ENCODE measurements at regions not wholly inside any gene's neighbourhood (a gene's known extent, or its start where the extent isn't known, plus 50 kb on each side); places are given as distances from the start of the nearest gene placed in this dataset.
"Not testable (repeated sequence)": the region's sequence is repeated elsewhere in the genome, so short reads cannot be mapped to it uniquely, and the experiment has no call there.

DNA sequence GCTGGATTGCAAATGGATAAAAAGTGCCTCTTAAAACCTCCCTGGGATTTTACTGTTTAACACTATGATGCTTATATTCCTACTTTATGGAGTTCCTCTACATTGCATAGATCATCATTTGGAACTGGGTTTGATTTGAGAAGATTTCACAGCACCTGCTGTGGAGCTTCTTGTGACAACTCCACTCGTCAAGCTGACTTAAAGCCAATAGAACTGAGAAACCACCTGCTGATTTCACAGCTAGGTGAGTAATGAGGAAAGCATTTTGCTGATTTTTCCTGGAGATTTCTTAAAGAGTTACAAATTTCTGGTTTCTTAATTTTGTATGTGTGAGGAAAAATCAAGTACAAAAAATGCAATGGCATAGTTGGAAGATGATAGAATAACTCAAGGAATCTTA is 739.1 kb upstream of the LRRTM1 start:
- DNase-seq (ENCODE audit: low read depth) = no peak

DNA sequence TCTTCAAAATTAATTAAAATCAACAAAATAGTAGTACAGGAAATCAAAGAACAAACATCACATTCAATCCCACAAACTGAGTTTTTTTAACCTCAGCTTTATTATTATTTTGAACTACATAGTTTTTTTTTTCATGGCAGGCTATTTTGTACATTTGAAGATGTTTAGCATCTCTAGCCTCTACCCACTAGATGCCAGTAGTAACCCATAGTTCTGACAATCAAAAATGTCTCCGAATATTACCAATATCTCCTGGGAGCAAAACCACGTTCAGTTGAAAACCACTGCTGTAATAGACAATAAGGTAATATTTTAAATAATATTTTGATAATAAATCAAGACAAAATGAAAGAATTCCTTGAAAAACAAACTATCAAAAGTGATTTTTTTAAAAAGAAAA is 702.6 kb upstream of the LRRTM1 start:
- no peak for DNase-seq (ENCODE audit: low read depth)

DNA sequence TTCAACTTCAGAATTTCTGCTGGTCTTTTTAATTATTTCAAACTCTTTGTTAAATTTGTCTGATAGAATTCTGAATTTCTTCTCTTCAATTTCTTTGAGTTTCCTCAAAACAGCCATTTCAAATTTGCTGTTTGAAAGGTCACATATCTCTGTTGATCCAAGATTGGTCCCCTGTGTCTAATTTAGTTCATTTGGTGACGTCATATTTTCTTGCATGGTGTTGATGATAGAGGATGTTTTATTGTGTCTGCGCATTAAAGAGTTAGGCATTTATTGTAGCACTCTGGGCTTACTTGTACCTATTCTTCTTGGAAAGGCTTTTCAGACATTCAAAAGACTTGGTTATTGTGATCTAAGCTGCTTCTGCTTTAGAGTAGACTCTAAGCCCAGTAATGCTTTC is 698.4 kb upstream of the LRRTM1 start:
- DNase-seq (ENCODE audit: low read depth) = no peak

DNA sequence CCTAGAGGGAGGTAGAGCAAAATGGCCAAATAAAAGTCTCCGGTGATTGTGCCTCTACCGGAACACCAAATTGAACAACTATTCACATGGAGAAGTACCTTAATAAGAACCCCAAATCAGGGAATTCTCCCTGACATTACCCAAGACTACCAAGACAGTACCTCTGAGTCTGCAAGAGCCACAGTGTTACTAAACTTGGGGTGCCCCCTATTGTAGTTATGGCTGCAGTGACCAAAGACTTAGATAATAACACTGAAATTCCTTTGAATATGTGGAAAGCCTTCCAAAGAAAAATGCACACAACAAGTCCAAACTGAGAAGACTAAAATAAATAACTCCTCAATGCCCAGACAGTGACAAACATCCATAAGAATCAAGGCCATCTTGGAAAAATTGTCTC is 682.9 kb upstream of the LRRTM1 start:
- no peak for DNase-seq (ENCODE audit: low read depth)

DNA sequence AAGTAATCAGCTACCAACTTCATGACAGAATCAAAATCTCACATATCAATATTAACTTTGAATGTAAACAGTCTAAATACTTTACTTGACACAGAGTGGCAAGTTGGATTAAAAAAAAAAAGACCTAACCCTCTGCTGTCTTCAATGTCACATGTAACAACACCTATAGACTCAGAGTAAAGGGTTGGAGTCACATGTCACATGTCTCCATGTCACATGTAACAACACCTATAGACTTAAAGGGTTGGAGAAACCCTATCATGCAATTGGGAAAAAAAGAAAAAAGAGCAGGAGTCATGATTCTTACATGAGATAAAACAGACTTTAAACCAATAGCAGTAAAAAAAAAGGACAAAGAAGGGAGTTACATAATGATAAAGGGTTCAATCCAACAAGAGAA is 665.3 kb upstream of the LRRTM1 start:
- DNase-seq (ENCODE audit: low read depth) = no peak

DNA sequence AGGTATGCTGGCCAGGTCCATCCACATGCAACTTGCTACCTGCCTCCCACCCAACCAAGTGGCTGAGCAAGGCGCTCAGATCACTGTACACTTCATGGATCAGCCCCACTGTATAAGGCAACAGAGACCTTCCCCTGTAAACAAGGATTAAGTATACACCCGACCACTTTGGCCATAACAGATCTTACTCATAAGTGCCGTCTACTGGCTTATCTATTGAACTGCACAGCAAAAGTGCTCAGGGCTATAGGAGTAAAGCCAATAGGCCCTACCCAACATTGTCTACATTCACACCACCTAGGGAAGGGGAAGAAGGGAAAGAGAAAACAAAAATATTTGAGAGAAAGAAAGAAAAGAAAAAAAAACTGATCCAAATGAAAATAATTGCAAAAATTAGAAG is 663.9 kb upstream of the LRRTM1 start:
- DNase-seq (ENCODE audit: low read depth) = no peak

DNA sequence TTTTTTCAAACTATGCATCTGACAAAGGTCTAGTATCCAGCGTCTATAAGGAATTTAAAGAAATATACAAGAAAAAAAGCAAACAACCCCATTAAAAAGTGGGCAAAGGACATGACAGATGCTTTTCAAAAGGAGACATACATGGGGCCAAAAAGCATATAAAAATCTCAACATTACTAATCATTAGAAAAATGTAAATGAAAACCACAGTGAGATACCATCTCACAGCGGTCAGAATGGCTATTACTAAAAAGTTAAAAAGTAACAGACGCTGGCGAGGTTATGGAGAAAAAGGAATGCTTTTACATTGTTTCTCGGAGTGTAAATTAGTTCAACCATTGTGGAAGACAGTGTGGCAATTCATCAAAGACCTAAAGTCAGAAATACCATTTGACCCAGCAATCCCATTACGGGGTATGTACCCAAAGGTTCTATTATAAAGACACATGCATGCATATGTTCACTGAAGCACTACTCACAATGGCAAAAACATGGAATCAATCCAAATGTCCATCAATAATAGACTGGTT is 643.1 kb upstream of the LRRTM1 start:
- no peak for DNase-seq (ENCODE audit: low read depth)

DNA sequence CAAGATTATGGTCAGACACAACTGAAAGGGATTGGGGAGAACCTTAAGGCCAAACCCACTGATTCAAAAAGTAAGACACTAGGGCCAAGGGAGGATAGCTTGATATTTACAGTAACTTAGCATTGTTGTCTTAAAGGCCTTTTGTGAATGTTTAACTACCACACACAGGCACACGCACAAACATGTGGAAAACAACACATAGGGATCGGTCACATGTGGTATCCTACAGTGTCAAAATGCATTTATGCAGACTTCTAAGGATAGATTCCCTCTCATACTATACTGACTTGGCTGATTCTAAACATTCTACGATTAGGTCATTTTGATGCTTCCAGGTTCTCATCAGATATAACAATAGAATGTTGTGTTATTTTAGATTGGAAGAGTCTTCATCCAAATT is 638.9 kb upstream of the LRRTM1 start:
- DNase-seq (ENCODE audit: low read depth) = no peak

DNA sequence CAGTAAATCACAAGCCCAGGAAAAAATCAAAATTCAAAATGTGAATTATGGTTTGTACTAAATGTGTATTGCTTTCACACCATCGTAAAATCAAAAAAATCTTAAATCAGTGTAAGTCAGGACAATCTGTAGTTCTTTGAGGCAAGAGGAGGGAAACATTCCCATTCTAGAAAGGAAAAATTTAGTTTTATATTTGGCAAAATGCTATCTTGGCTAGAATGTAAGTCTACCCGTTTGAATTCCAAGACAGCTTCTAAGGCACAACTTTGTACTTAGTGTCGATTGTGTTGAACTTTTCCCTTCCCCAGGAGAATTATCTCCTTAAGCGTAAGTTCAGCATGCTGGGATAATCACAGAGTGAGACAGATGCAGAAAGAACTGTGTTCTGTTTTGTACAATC is 638.2 kb upstream of the LRRTM1 start:
- no peak for DNase-seq (ENCODE audit: low read depth)

DNA sequence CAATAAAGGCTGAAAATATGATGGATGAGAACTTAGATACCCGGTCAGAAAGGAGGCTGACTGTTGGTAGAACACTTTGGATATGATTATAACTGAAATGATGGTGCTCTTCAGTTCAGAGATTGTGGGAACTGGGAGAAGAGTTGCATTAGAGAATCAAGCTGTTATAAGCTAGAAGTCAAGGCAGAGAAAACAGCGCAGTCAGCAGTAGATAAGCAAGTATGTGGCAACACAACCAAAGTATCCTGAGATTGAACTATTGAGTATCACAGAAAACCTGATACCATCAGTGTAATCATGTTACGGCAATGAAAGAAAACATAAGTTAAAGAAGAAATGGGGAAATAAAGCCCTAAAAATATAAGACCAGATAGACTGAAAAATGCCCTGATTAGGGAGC is 633.9 kb upstream of the LRRTM1 start:
- DNase-seq (ENCODE audit: low read depth) = no peak

DNA sequence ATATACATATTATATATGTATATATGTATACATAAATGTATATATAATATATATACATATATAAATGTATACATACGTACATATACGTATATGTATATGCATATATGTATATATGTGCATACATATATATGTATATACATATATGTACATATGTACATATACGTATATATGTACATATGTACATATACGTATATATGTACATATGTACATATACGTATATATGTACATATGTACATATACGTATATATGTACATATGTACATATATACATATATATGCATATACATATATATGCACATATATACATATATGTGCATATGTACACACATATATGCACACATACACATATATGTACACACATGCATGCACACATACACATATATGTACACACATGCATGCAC is 627.3 kb upstream of the LRRTM1 start:
- DNase-seq (ENCODE audit: low read depth) = not testable (repeated sequence)

DNA sequence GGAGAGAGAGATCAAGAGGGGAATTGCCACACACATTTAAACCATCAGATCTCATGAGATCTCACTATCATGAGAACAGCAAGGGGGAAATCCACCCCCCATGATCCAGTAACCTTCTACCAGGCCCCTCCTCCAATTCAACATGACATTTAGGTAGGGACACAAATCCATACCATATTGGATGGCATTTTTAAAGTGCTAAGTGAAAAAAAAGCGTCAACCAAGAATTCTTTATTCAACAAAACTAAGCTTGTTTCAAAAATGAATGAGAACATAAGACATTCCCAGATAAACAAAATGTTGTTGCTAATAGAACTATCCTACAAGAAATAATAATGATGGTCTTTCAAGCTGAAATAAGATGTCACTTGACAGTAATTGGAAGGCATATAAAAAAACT is 626.2 kb upstream of the LRRTM1 start:
- no peak for DNase-seq (ENCODE audit: low read depth)

DNA sequence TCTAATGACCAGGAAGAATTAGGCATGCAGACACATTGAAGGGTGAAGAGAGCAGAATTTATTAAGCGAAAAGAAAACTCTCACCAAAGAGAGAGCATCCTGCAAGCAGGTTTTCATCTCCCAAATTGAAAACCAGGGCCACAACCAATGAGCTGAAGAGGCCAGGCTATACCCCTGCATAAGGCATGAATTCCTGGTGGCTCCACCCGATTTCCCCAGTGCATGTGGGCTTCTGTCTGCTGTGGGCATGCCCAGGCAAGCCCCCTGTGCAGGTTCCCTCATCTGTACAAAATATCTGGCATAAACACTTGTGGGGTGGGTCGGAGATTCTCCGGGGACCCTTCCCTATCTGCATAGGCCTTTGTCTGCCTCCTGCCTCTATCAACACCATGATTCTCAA is 621.6 kb upstream of the LRRTM1 start:
- DNase-seq (ENCODE audit: low read depth) = no peak

DNA sequence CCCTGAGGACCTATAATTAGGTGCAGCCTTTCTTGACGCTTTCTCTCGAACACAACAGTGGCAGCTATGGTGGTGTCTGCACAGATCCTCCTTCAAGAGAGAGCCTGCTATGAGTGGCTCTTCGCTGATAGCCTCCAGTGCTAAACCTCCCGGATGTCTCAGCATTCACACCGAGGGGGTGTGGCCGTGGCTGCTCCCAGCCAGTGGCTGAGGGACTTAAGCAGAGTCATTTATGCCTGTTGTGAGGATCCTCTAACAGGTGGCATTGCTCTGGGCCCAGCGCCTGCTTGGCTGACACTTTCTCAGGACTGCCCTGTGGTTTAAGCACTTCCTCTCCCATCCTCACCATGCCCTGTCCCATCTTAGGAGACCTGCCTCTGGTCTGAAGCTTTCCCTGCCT is 592.0 kb upstream of the LRRTM1 start:
- no peak for DNase-seq (ENCODE audit: low read depth)

DNA sequence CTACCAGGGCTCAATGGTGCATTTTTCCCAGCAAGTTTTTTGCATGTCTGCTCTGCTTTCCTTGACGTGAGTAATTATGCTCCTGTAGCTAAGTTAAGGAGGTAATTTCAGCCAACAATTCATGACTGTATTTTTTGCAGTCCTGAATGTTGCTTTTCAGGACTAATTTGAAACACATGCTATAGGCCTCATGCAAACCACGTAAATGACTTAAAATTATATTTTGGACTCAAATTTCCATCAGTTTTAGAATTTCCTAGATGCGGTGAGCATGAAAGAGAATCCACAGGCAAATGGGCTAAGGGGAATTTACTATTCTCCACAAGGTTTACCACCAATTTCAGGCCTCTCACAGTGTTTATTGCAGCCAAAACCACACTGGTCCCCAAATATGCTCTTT is 589.9 kb upstream of the LRRTM1 start:
- DNase-seq (ENCODE audit: low read depth) = no peak

DNA sequence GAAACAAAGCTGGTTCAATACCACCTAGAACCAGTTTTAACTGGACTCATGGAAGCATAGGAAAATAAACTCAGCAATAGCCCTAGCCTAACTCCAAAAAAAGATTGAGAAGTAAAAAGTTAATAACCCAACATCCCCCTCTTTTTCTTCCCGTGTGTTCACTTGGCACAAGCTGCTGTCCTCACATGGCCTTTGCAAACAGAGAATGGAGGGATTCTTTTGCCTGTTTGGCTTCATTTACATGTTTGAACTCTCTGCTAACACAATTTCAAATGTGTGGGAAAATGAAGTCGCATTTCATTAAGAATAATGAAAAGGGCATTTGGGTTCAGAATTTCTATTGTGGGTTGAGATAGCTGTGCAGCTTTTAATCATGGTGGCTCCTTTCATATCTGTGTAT is 589.2 kb upstream of the LRRTM1 start:
- no peak for DNase-seq (ENCODE audit: low read depth)

DNA sequence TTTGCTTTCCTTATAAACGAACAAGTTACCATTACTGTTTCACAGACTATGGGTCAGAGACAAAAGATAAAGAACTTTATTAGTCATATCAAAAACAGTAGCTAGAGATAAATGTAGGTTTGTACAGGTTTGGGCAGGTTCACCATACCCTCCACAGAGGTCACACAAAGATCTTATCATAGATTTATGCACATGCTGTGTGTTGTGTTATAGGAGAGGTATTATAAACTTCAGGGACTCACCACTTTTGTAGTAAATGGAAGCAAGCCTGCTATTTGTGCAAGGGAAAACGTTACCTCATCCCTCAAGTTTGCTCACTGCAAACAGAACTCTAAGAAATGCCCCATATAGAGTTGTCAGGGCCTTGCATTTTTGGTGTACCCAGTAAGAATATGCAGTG is 584.5 kb upstream of the LRRTM1 start:
- no peak for DNase-seq (ENCODE audit: low read depth)

DNA sequence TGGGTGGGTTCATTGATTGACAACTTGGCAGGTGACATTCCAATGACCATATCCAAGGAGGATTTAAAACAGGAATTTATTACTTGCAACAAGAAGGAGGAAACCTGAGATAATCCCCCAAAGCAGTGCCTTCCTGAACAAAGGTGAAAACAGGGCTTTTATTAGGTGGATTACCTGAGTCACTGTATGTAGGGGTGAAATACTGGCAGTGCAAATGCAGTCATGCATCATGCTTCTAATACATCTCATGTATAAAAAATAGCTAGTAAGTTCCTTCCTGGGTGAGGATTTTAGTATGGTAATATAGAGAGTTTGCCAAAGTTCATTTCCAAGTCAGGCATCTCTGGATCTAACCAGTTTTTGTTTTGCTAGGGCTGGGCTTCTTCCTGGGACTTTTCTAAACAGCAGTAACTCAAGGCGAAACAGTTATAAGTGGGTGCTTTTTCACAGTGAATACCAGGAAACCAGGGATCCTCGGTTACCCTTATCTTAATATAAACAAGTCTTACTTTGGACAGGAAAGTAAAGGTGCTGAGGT is 583.4 kb upstream of the LRRTM1 start:
- no peak for DNase-seq (ENCODE audit: low read depth)

DNA sequence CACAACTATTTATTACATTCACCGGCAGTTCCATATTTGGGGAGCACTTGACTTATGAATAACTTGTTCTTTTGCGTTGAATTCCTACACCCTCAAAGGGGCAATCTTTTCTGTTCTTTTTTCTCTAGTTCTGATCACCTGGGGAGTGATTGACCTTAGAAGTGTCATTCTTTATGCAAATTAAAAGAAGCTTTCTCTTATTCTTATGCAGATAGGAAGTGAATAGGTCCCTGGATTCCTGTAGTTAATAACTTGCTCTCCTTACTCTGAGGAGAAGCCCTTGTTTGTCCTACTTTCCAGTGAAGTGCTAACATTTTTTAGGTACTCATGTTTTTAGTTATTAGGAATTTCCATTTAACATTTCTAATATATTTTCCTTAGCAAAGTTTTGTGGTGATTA is 569.8 kb upstream of the LRRTM1 start:
- no peak for DNase-seq (ENCODE audit: low read depth)

DNA sequence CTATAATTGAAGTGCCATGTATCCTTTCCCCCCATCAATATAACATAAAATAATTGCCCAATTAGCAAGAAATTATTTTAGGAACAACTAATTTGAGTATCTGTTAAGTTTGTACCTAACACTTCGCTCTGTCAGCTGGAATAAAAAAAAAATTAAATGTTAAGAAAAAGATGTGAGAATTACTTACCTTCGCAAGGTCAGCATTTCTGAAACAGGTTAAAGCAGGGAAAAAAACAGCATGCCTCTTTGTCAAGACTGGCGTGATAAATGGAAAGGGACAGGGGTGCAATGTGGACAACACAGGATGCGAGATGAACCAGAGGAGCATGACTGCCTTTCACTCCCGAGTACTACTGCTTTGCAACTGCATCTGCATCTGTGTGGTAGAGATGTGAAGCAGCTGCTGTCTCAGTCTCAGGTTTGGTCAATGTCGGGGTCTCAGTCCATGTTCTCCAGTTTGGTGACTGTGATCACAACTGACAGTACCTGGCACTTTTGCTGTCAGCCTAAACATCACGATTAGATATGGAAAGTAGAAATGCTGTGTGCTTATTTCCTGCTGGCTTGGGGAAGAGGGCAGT is 565.4 kb upstream of the LRRTM1 start:
- DNase-seq (ENCODE audit: low read depth) = no peak

DNA sequence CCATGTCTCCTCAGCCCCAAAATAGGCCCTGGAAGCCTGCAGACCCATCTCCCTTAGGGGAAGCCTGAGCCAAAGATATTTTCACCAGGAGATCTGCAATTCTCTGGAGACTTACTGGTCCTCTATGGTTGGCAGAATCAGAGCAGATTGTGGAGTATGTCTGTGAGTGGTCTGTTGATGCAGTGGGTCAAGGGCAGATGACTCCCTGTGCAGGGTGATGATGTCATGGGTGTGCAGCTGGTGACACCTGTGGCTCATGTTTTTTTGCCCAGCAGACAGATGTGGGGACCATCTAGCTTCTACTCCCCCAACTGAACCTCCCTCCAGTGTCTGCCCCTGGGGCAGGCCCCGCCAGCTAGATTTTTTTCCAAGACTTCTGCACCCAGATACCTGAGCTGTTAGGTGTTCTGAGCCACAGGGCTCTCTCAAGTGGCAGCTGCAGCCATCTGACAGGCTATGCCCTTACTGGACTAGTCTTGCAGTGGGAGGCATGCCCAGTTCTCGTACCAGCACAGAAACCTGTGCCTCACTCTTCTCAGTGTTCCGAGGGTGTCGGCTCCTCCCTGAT is 558.7 kb upstream of the LRRTM1 start:
- DNase-seq (ENCODE audit: low read depth) = no peak

DNA sequence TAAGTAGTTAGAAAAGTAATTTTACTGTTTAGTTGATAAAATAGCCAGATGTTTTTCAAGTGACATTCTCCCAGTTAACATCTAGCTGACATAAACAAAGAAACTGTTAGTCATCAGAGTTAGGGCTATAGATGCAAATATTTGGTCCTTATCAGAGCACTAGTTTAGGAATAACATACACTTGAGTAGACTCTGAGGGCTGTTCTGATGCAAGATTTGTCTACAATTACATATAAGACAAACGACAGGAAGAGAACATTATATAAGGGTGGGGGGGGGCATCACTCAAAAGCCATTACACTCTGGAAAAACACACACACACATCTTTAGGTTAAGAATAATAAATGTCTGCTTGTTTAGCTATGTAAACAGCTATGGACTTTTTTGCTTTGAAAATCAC is 554.4 kb upstream of the LRRTM1 start:
- DNase-seq (ENCODE audit: low read depth) = no peak

DNA sequence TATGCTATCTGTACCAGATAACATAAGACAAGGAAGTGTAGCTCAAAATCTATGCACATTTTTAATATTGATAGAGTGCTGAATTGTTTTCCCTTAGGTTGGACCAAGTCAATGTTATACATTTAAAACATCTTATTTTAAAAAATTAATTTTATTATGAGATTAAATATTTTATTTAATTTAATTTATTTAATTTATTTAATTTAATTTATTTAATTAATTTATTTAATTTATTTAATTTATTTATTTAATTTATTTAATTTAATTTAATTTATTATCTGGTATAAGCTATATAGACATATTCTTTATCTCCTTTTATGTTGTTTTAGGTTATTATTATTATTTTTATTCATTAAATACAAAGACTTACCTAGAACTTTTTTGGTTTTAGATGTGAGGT is 551.7 kb upstream of the LRRTM1 start:
- DNase-seq (ENCODE audit: low read depth) = no peak

DNA sequence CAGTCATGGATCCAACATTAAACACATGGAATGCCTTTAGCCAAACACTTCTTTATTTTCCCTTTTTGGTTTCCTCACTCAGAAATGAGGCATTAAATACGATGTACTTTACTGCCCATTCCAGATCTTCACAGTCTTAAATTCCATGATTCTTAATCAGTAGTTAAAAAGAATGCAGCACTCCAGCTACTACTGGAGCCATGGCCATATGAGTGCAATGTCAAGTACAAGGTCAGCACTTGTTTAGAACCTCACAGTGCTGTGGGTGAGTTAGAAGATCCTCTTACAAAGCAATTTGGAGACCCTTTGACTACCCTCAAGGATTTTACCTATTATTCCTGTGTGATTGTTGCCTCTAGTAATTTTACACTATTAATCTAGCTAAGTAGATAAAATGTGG is 550.3 kb upstream of the LRRTM1 start:
- DNase-seq (ENCODE audit: low read depth) = no peak
